Gastroesophageal sphincter (tissue), 3 donors: ENCODE measurements at regions not wholly inside any gene's neighbourhood (a gene's known extent, or its start where the extent isn't known, plus 50 kb on each side); places are given as distances from the start of the nearest gene placed in this dataset.

Experiments
- CTCF ChIP-seq, 4 experiments: fragments of 200-600 bp in 2 of 4; fragments of 450-650 bp in 2 of 4; sonication (generic) in 1 of 4; IDR thresholded peaks; one replicate each; pipeline ENCODE4 v1.5.1; 2017 to 2019; ENCODE audit warnings: antibody characterized with exemption in 4 of 4, mild to moderate bottlenecking in 2 of 4, moderate library complexity in 2 of 4
- POLR2A ChIP-seq, 2 donors: fragments of 450-650 bp; IDR thresholded peaks; one replicate each; pipeline ENCODE4 v1.6.1; 2017; ENCODE audit warnings: antibody characterized with exemption in 2 of 2, mild to moderate bottlenecking in 2 of 2, moderate library complexity in 1 of 2

GRCh38 chr14:82987502-82988124 lies 1454.0 kb upstream of the SEL1L start:
- TF ChIP-seq CTCF (IDR thresholded peaks at IDR 0.05) (no peak), POLR2A (IDR thresholded peaks at IDR 0.05) (no peak)
